H1 (cell line): ENCODE measurements at regions not wholly inside any gene's neighbourhood (a gene's known extent, or its start where the extent isn't known, plus 50 kb on each side); places are given as distances from the start of the nearest gene placed in this dataset.

Experiments used
- CTCF ChIA-PET: fragments of 300-600 bp; sonication (Branson Sonifier 250); formaldehyde crosslinking; loops from one replicate; lab custom pipeline; 2021; ENCODE audit not compliant: partially characterized antibody; lab: Charles Lee
- POLR2A ChIA-PET: fragments of 300-600 bp; sonication (Branson Sonifier 250); formaldehyde crosslinking; loops from one replicate; lab custom pipeline; 2021; ENCODE audit warnings: inconsistent platforms; ENCODE audit not compliant: partially characterized antibody; lab: Charles Lee
- DNase-seq, 2 experiments: peaks; one replicate each; pipeline versions ENCODE4 v3.0.0 to v3.0.0-alpha.2; 2010 to 2022; ENCODE audit warnings: low spot score in 2 of 2, low read depth in 1 of 2, mixed read lengths in 1 of 2
- FAIRE-seq: peaks from 2 replicates; lab custom pipeline; 2011; peaks lifted over from hg19 to GRCh38; lab: Jason Lieb, UNC
- H2AFZ ChIP-seq: 2 replicates; pipeline ENCODE4 v1.8.1; 2012; ENCODE audit warnings: low read length, inconsistent platforms
- H2AK5ac ChIP-seq: 2 replicates; pipeline ENCODE4 v1.6.1; 2013; ENCODE audit warnings: low read depth, low read length
- H2BK120ac ChIP-seq: replicated peaks from 2 replicates; pipeline ENCODE3; 2013; ENCODE audit warnings: low read depth, low read length, inconsistent platforms
- H2BK12ac ChIP-seq: 2 replicates; pipeline ENCODE4 v1.6.1; 2013; ENCODE audit warnings: low read depth, low read length
- H2BK15ac ChIP-seq: 2 replicates; pipeline ENCODE4 v1.6.1; 2013; ENCODE audit warnings: low read length
- H2BK20ac ChIP-seq: 2 replicates; pipeline ENCODE4 v1.6.1; 2013; ENCODE audit warnings: low read length
- H2BK5ac ChIP-seq: 2 replicates; pipeline ENCODE4 v1.6.1; 2013; ENCODE audit warnings: low read depth, low read length
- H3K14ac ChIP-seq: 2 replicates; pipeline ENCODE4 v1.6.1; 2013; ENCODE audit warnings: inconsistent platforms; ENCODE audit not compliant: insufficient read length
- H3K18ac ChIP-seq: 2 replicates; pipeline ENCODE4 v1.6.1; 2013; ENCODE audit warnings: low read length; ENCODE audit errors: extremely low read depth
- H3K23ac ChIP-seq: 2 replicates; pipeline ENCODE4 v1.6.1; 2013; ENCODE audit warnings: inconsistent platforms; ENCODE audit not compliant: insufficient read length
- H3K23me2 ChIP-seq: 2 replicates; pipeline ENCODE4 v1.6.1; 2013; ENCODE audit warnings: low read depth, low read length
- H3K27ac ChIP-seq: 2 replicates; pipeline ENCODE4 v1.6.1; 2011; ENCODE audit warnings: low read depth, low read length, inconsistent platforms
- H3K27me3 ChIP-seq, 4 experiments: replicated peaks in 1 of 4; 1 replicate in 1 of 4; 2 replicates in 3 of 4; pipeline versions ENCODE4 v1.6.1 to v1.8.1; 2011 to 2013; ENCODE audit warnings: low read length in 3 of 4, mild to moderate bottlenecking in 3 of 4, inconsistent platforms in 2 of 4, mixed read lengths in 2 of 4, moderate library complexity in 1 of 4; ENCODE audit not compliant: control insufficient read depth in 3 of 4, insufficient read depth in 3 of 4; ENCODE audit errors: extremely low read depth in 1 of 4
- H3K36me3 ChIP-seq, 4 experiments: 2 replicates each; pipeline versions ENCODE4 v1.6.1 to v1.8.1; 2011 to 2013; ENCODE audit warnings: mild to moderate bottlenecking in 4 of 4, low read length in 3 of 4, moderate library complexity in 2 of 4, control low read depth in 1 of 4, inconsistent platforms in 1 of 4; ENCODE audit not compliant: insufficient read depth in 4 of 4, control insufficient read depth in 2 of 4
- H3K4ac ChIP-seq: replicated peaks from 2 replicates; pipeline ENCODE3; 2013; ENCODE audit warnings: low read length, low read depth, mixed read lengths, inconsistent platforms; ENCODE audit not compliant: insufficient read length
- H3K4me1 ChIP-seq, 4 experiments: replicated peaks in 1 of 4; 1 replicate in 1 of 4; 2 replicates in 3 of 4; pipeline versions ENCODE4 v1.6.1 to v1.8.1; 2011 to 2013; ENCODE audit warnings: low read length in 3 of 4, inconsistent platforms in 2 of 4, mixed read lengths in 1 of 4; ENCODE audit not compliant: insufficient read depth in 4 of 4, control insufficient read depth in 3 of 4
- H3K4me2 ChIP-seq, 2 experiments: 2 replicates each; pipeline versions ENCODE4 v1.6.1 to v1.8.1; 2011 to 2013; ENCODE audit warnings: low read depth in 2 of 2, low read length in 2 of 2, control low read depth in 1 of 2, inconsistent platforms in 1 of 2, mild to moderate bottlenecking in 1 of 2; ENCODE audit not compliant: insufficient read depth in 1 of 2
- H3K4me3 ChIP-seq, 4 experiments: fragments of 200-600, 300-600 bp in 1 of 4; sonication (generic), shearing (Covaris generic), sonication (Bioruptor Twin) in 1 of 4; 2 replicates each; pipeline versions ENCODE4 v1.5.1 to v1.8.1; 2011 to 2016; ENCODE audit warnings: low read length in 4 of 4, low read depth in 3 of 4, control low read depth in 2 of 4, inconsistent platforms in 2 of 4, mild to moderate bottlenecking in 2 of 4, mixed read lengths in 1 of 4, moderate library complexity in 1 of 4; ENCODE audit not compliant: insufficient read depth in 2 of 4; ENCODE audit errors: extremely low read depth in 1 of 4
- H3K56ac ChIP-seq: replicated peaks from 2 replicates; pipeline ENCODE3; 2013; ENCODE audit warnings: low read depth, mild to moderate bottlenecking, mixed read lengths, low read length, inconsistent platforms; ENCODE audit not compliant: insufficient read length
- H3K79me1 ChIP-seq: 2 replicates; pipeline ENCODE4 v1.6.1; 2013; ENCODE audit warnings: low read depth, low read length, control low read depth
- H3K79me2 ChIP-seq, 2 experiments: 2 replicates each; pipeline versions ENCODE4 v1.6.1 to v1.8.1; 2012 to 2013; ENCODE audit warnings: low read length in 2 of 2, mild to moderate bottlenecking in 2 of 2, inconsistent platforms in 1 of 2; ENCODE audit not compliant: insufficient read depth in 2 of 2, control insufficient read depth in 1 of 2
- H3K9ac ChIP-seq, 4 experiments: replicated peaks in 1 of 4; 1 replicate in 1 of 4; 2 replicates in 3 of 4; pipeline versions ENCODE4 v1.6.1 to v1.8.1; 2011 to 2013; ENCODE audit warnings: low read depth in 3 of 4, low read length in 3 of 4, control low read depth in 2 of 4, mild to moderate bottlenecking in 2 of 4, moderate library complexity in 2 of 4, inconsistent platforms in 1 of 4; ENCODE audit errors: extremely low read depth in 1 of 4
- H3K9me3 ChIP-seq, 2 experiments: 2 replicates each; pipeline versions ENCODE4 v1.6.1 to v1.8.1; 2012 to 2013; ENCODE audit warnings: mild to moderate bottlenecking in 2 of 2, moderate library complexity in 2 of 2, control low read depth in 1 of 2, inconsistent platforms in 1 of 2, low read depth in 1 of 2, low read length in 1 of 2, mixed read lengths in 1 of 2; ENCODE audit not compliant: insufficient read depth in 2 of 2
- H4K20me1 ChIP-seq, 2 experiments: replicated peaks in 1 of 2; 2 replicates each; pipeline versions ENCODE3 to v1.8.1; 2011 to 2013; ENCODE audit warnings: inconsistent platforms in 2 of 2, low read length in 2 of 2, mild to moderate bottlenecking in 1 of 2; ENCODE audit not compliant: insufficient read depth in 2 of 2, control insufficient read depth in 1 of 2
- H4K5ac ChIP-seq: 2 replicates; pipeline ENCODE4 v1.6.1; 2013; ENCODE audit warnings: low read length, low read depth, mixed read lengths, inconsistent platforms; ENCODE audit not compliant: insufficient read length
- H4K8ac ChIP-seq: 2 replicates; pipeline ENCODE4 v1.8.0; 2013; ENCODE audit warnings: mild to moderate bottlenecking, moderate library complexity, low read length, inconsistent platforms; ENCODE audit not compliant: insufficient read depth; ENCODE audit errors: extremely low read depth
- H4K91ac ChIP-seq: replicated peaks from 2 replicates; pipeline ENCODE3; 2013; ENCODE audit warnings: low read length, mixed read lengths, inconsistent platforms; ENCODE audit not compliant: insufficient read length
- CHD1 ChIP-seq: IDR thresholded peaks from 2 replicates; pipeline ENCODE4 v1.6.1; 2012; ENCODE audit warnings: low read depth, low read length, improper control_type of control experiment
- E2F6 ChIP-seq: IDR thresholded peaks from 2 replicates; pipeline ENCODE4 v1.6.1; 2012; ENCODE audit warnings: inconsistent platforms
- HDAC2 ChIP-seq, 2 experiments: fragments of 300-600 bp in 1 of 2; sonication (generic) in 1 of 2; IDR thresholded peaks; 2 replicates each; pipeline ENCODE4 v1.6.1; 2011 to 2012; ENCODE audit warnings: low read depth in 2 of 2, low read length in 2 of 2, mild to moderate bottlenecking in 2 of 2, moderate library complexity in 2 of 2, borderline replicate concordance in 1 of 2, inconsistent platforms in 1 of 2
- WGBS, 2 experiments: shearing (Covaris generic) in 1 of 2; methylation state at CpG; one replicate each; pipeline versions ENCODE4 v1.1.6 to v1.1.7; 2013 to 2015; ENCODE audit warnings: low lambda C conversion rate in 2 of 2, mixed read lengths in 2 of 2, inconsistent platforms in 1 of 2, low coverage in 1 of 2, missing lambda C conversion rate in 1 of 2; ENCODE audit not compliant: insufficient replicate concordance in 2 of 2, insufficient coverage in 1 of 2, insufficient read length in 1 of 2; ENCODE audit errors: extremely low coverage in 1 of 2, missing lambda C conversion rate in 1 of 2; 5-methylcytosine and 5-hydroxymethylcytosine counted together

GRCh38 chr10:130377986-130378540 lies 241.9 kb downstream of the GLRX3 start:
- no peak overlapping the region for H2AK5ac ChIP-seq
- H2AFZ ChIP-seq, result no peak overlapping the region
- H3K9ac ChIP-seq, result no peak overlapping the region
- H3K79me1 ChIP-seq, result no peaks in the 10 kb centered on the region
- no peaks in the 10 kb centered on the region for H3K23me2 ChIP-seq
- H2BK20ac ChIP-seq, result no peak overlapping the region
- H3K79me2 ChIP-seq, result no peaks in the 10 kb centered on the region
- no peak overlapping the region for H3K4ac ChIP-seq
- H3K14ac ChIP-seq, result no peak overlapping the region
- H3K56ac ChIP-seq, result no peak overlapping the region
- no peak overlapping the region for H3K18ac ChIP-seq
- ChIA-PET POLR2A (no interaction called here), CTCF (interaction anchor here (1.0 to 1.5 kb wide), 2 partner anchors 11 to 12 kb away, joined by 3 to 5 read pairs; no protein-coding TSS in a partner anchor)
- H3K27me3 ChIP-seq, result no peaks in the 10 kb centered on the region
- H4K8ac ChIP-seq, result no peak overlapping the region
- no peak for DNase-seq
- WGBS, 2 experiments, result 83% methylated on average over 17 of the region's 17 CpGs; no CpG with 5 or more reads in 1 of the 2 experiments
- H2BK120ac ChIP-seq, result no peak overlapping the region
- H3K4me3 ChIP-seq, result no peak overlapping the region
- H3K36me3 ChIP-seq, result no peaks in the 10 kb centered on the region
- H2BK12ac ChIP-seq, result no peak overlapping the region
- H4K5ac ChIP-seq, result no peak overlapping the region
- H3K4me1 ChIP-seq, result 0 out of 7 replicates have a peak, but pooled peaks cover 0 to 2% (median 0%) of the 10 kb centered on the region in 4 experiments
- no peak overlapping the region for H3K23ac ChIP-seq
- no peak for FAIRE-seq
- H3K4me2 ChIP-seq, result no peak overlapping the region
- no peaks in the 10 kb centered on the region for H4K20me1 ChIP-seq
- H2BK15ac ChIP-seq, result no peak overlapping the region
- peaks cover 0 to 3% of the 10 kb centered on the region in 2 experiments; a peak in 1 of 4 replicates for H3K9me3 ChIP-seq
- no peak overlapping the region for H2BK5ac ChIP-seq
- H4K91ac ChIP-seq, result no peak overlapping the region
- H3K27ac ChIP-seq, result no peak overlapping the region
- TF ChIP-seq E2F6 (no peak), HDAC2 (IDR thresholded peaks at IDR 0.05; ENCODE audit: borderline replicate concordance in 1 of 2, low read depth in 2 of 2, low read length in 2 of 2) (no peak), CHD1 (no peak)
